AG04450 (cell line): ENCODE measurements at regions not wholly inside any gene's neighbourhood (a gene's known extent, or its start where the extent isn't known, plus 50 kb on each side); places are given as distances from the start of the nearest gene placed in this dataset.
A peak's percentile ranks its signal among the peaks of the same experiment; 100 is the strongest.

Source experiments
- CTCF ChIA-PET: fragments of 300-600, 350-600 bp; formaldehyde crosslinking; extraction: SDS; loops from one replicate; lab custom pipeline; 2022; ENCODE audit warnings: antibody characterized with exemption, inconsistent platforms; lab: Charles Lee
- POLR2A ChIA-PET: fragments of 350-600 bp; formaldehyde crosslinking; extraction: SDS; loops from one replicate; lab custom pipeline; 2021; ENCODE audit warnings: antibody characterized with exemption, inconsistent platforms; lab: Yijun Ruan, JAX
- DNase-seq: peaks from one replicate; pipeline ENCODE4 v3.0.0-alpha.2; 2011; ENCODE audit warnings: low read depth, low spot score
- H3K27ac ChIP-seq: one replicate; pipeline ENCODE4 v1.5.1; 2012; ENCODE audit warnings: low read depth, low read length, control low read depth
- H3K27me3 ChIP-seq: one replicate; pipeline ENCODE4 v1.6.0; 2012; ENCODE audit warnings: low read length; ENCODE audit not compliant: control insufficient read depth, insufficient read depth
- H3K4me3 ChIP-seq: 2 replicates; pipeline ENCODE4 v1.5.1; 2011; ENCODE audit warnings: mild to moderate bottlenecking, low read depth, low read length, control low read depth
- H3K9me3 ChIP-seq: 2 replicates; pipeline ENCODE4 v1.5.1; 2012; ENCODE audit warnings: low read length; ENCODE audit not compliant: control insufficient read depth, insufficient read depth
- CTCF ChIP-seq: IDR thresholded peaks from 2 replicates; pipeline ENCODE4 v1.5.1; 2011; ENCODE audit warnings: low read depth, low read length, control low read depth, inconsistent platforms

- CTCF ChIA-PET = interaction anchor here (0.8 to 1.8 kb wide), 5 partner anchors 11 to 364 kb away, joined by 3 to 6 read pairs (median 4); partner anchors contain the start of gene SLC39A10
- no peaks in the 10 kb centered on the region for H3K9me3 ChIP-seq
- H3K4me3 ChIP-seq = no peak overlapping the region
- no peak for DNase-seq
- TF ChIP-seq CTCF = no peak
- POLR2A ChIA-PET = interaction anchor here (1.1 to 1.7 kb wide), 2 partner anchors 14 to 82 kb away, joined by 3 to 7 read pairs; partner anchors contain the start of gene SLC39A10
- no peak overlapping the region for H3K27ac ChIP-seq
- H3K27me3 ChIP-seq = no peaks in the 10 kb centered on the region
Measured at GRCh38 chr2:195575016-195575415, 82.0 kb upstream of the SLC39A10 start.

GRCh38 chr2:195574312-195574711 lies 82.7 kb upstream of the SLC39A10 start:
- H3K27ac ChIP-seq = no peak overlapping the region
- H3K27me3 ChIP-seq = no peaks in the 10 kb centered on the region
- H3K9me3 ChIP-seq = no peaks in the 10 kb centered on the region
- DNase-seq = no peak
- POLR2A ChIA-PET = interaction anchor here (1.1 to 1.7 kb wide), 2 partner anchors 13 kb away, joined by 3 to 9 read pairs; no protein-coding TSS in a partner anchor
- H3K4me3 ChIP-seq = no peak overlapping the region
- CTCF ChIA-PET = interaction anchor here (0.6 to 1.8 kb wide), 6 partner anchors 11 to 1903 kb away, joined by 3 to 6 read pairs (median 4); partner anchors contain the start of gene SLC39A10
- TF ChIP-seq CTCF = no peak

DNA sequence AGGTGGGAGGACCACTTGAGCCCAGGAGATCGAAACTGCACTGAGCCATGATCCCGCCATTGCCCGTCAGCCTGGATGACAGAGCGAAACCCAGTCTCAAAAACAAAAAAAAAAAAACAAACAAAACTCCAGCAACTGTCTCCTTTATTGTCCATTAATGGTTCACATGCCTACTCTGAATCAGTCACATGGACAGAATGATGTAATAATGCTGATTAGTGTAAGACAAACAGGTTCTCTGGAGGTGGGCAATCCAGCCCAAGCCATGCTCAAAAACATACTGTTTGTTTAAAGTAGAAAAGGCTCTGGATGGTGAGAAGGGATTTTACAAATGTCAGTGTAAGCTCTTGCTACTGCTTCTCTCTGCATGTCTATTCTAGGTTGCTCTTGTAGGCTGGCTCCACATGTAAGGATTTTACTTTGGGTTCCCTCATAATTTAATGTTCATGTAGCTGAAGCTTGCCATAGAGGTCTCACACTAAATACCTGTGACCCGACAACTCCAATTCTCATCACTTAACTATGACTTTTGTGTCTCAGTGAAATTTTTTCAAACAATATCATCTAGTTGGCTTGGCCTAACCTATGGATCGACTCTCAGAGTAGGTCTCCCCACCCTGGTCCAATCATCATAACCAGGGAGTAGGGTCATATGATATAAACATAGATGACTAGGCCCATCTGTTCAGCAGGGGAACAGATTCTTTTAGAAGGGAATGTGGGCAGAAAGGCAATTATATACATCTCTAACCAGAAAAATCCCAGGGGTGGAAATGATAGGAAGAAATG lies 83.9 kb upstream of the SLC39A10 start:
- no peak overlapping the region for H3K4me3 ChIP-seq
- no peak for TF ChIP-seq CTCF
- ChIA-PET POLR2A (interaction anchor here (0.7 to 1.7 kb wide), 2 partner anchors 11 to 1992 kb away, joined by 4 to 9 read pairs; no protein-coding TSS in a partner anchor), CTCF (interaction anchor here (1.2 to 1.8 kb wide), 2 partner anchors 87 to 93 kb away, joined by 3 to 4 read pairs; no protein-coding TSS in a partner anchor)
- peak overlapping the region; percentile 43 for H3K27ac ChIP-seq
- DNase-seq = no peak
- H3K9me3 ChIP-seq = no peaks in the 10 kb centered on the region
- no peaks in the 10 kb centered on the region for H3K27me3 ChIP-seq

GRCh38 chr2:195570329-195570728 lies 86.7 kb upstream of the SLC39A10 start:
- no peaks in the 10 kb centered on the region; the same call in 1 of the 2 replicates for H3K9me3 ChIP-seq
- TF ChIP-seq CTCF = no peak
- DNase-seq = no peak
- ChIA-PET CTCF (interaction anchor here (1.4 kb wide), 1 partner anchor 87 kb away, joined by 3 read pairs; the partner anchor contains the start of gene SLC39A10), POLR2A (interaction anchor here (0.7 to 1.4 kb wide), 2 partner anchors 85 to 86 kb away, joined by 3 to 4 read pairs; partner anchors contain the start of gene SLC39A10)
- H3K27ac ChIP-seq = no peak overlapping the region
- H3K27me3 ChIP-seq = no peaks in the 10 kb centered on the region
- no peak overlapping the region for H3K4me3 ChIP-seq
